Osteoblast (primary cell): ENCODE measurements at regions not wholly inside any gene's neighbourhood (a gene's known extent, or its start where the extent isn't known, plus 50 kb on each side); places are given as distances from the start of the nearest gene placed in this dataset.

Experiments
- DNase-seq: peaks from one replicate; pipeline ENCODE4 v3.0.0; 2011; ENCODE audit warnings: low spot score, mixed read lengths; ENCODE audit not compliant: insufficient read length; ENCODE audit errors: missing footprints
- H2AFZ ChIP-seq: 2 replicates; pipeline ENCODE4 v1.6.0; 2011; ENCODE audit warnings: mild to moderate bottlenecking, low read length
- H3K27ac ChIP-seq: 2 replicates; pipeline ENCODE4 v1.5.1; 2011; ENCODE audit warnings: mild to moderate bottlenecking, low read depth, low read length, moderate library complexity
- H3K27me3 ChIP-seq: 2 replicates; pipeline ENCODE4 v1.6.0; 2012; ENCODE audit warnings: mild to moderate bottlenecking, control low read depth, inconsistent platforms, low read length, moderate library complexity; ENCODE audit not compliant: insufficient read depth
- H3K36me3 ChIP-seq: 2 replicates; pipeline ENCODE4 v1.5.1; 2011; ENCODE audit warnings: mild to moderate bottlenecking, low read length, control low read depth, moderate library complexity; ENCODE audit not compliant: insufficient read depth
- H3K4me1 ChIP-seq: 2 replicates; pipeline ENCODE4 v1.5.1; 2011; ENCODE audit warnings: mild to moderate bottlenecking, low read length, control low read depth, moderate library complexity; ENCODE audit not compliant: insufficient read depth
- H3K4me2 ChIP-seq: 2 replicates; pipeline ENCODE4 v1.6.0; 2011; ENCODE audit warnings: mild to moderate bottlenecking, low read length; ENCODE audit not compliant: insufficient read depth
- H3K4me3 ChIP-seq: fragments of 200-600 bp; sonication (generic); 3 replicates; pipeline ENCODE4 v1.5.1; 2012; ENCODE audit warnings: mild to moderate bottlenecking, low read length, inconsistent platforms; ENCODE audit not compliant: insufficient read depth
- H3K79me2 ChIP-seq: 2 replicates; pipeline ENCODE4 v1.6.0; 2012; ENCODE audit warnings: mild to moderate bottlenecking, low read length, control low read depth, inconsistent platforms; ENCODE audit not compliant: insufficient read depth
- H3K9me3 ChIP-seq: 2 replicates; pipeline ENCODE4 v1.5.1; 2011; ENCODE audit warnings: low read depth, low read length, control low read depth
- H4K20me1 ChIP-seq: 2 replicates; pipeline ENCODE4 v1.6.0; 2012; ENCODE audit warnings: mild to moderate bottlenecking, low read length, control low read depth; ENCODE audit not compliant: insufficient read depth
- TF ChIP-seq, protein P1 (sequence below): IDR thresholded peaks from 2 replicates; pipeline ENCODE4 v1.5.1; 2011; ENCODE audit warnings: mild to moderate bottlenecking, low read depth, low read length, moderate library complexity; ENCODE audit errors: extremely low read depth

DNA sequence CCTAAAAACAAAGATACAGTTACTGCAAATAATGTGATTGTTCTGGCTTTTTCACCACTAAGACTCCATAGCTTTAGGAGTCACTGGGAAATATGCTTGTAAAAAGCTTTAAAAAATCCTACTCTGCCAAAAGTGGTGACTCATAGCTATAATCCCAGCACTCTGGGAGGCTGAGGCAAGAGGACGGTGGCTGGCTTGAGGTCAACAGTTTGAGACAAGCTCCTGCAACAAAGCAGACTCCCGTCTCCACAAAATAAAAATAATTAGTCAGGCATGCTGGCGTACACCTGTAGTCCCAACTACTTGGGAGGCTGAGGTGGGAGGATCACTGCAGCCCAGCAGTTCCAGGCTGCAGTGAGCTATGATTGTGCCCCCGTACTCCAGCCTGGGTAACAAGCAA is 406.4 kb downstream of the HTR1A start:
- Histone ChIP-seq H3K79me2 (no peaks in the 10 kb centered on the region), H3K4me3 (no peak overlapping the region), H3K4me1 (no peaks in the 10 kb centered on the region), H3K27me3 (no peaks in the 10 kb centered on the region), H2AFZ (no peak overlapping the region), H3K36me3 (no peaks in the 10 kb centered on the region), H4K20me1 (no peaks in the 10 kb centered on the region), H3K4me2 (no peak overlapping the region), H3K9me3 (no peaks in the 10 kb centered on the region), H3K27ac (no peak overlapping the region)
- DNase-seq: no peak
- TF ChIP-seq, protein P1, sequence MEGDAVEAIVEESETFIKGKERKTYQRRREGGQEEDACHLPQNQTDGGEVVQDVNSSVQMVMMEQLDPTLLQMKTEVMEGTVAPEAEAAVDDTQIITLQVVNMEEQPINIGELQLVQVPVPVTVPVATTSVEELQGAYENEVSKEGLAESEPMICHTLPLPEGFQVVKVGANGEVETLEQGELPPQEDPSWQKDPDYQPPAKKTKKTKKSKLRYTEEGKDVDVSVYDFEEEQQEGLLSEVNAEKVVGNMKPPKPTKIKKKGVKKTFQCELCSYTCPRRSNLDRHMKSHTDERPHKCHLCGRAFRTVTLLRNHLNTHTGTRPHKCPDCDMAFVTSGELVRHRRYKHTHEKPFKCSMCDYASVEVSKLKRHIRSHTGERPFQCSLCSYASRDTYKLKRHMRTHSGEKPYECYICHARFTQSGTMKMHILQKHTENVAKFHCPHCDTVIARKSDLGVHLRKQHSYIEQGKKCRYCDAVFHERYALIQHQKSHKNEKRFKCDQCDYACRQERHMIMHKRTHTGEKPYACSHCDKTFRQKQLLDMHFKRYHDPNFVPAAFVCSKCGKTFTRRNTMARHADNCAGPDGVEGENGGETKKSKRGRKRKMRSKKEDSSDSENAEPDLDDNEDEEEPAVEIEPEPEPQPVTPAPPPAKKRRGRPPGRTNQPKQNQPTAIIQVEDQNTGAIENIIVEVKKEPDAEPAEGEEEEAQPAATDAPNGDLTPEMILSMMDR: no peak

DNA sequence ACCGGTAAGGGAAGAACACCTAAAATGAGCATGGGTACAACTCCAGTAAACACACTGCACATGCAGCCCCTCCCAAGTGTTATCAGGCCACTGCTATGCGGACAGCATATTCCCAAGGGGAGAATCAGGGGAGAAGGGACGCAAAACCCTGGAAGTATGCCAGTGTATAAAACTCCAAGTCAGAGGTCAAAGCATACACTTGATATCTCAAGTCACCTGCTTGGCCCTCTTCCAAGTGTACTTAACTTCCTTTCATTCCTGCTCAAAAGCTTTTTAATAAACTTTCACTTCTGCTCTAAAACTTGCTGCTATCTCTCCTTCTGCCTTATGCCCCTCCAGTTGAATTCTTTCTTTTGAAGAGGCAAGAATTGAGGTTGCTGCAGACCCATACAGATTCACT is 408.1 kb downstream of the HTR1A start:
- Histone ChIP-seq H3K9me3 (no peaks in the 10 kb centered on the region), H3K36me3 (no peaks in the 10 kb centered on the region), H3K79me2 (no peaks in the 10 kb centered on the region), H3K4me3 (no peak overlapping the region), H2AFZ (no peak overlapping the region), H3K27me3 (no peaks in the 10 kb centered on the region), H3K4me1 (no peaks in the 10 kb centered on the region), H4K20me1 (no peaks in the 10 kb centered on the region), H3K4me2 (no peak overlapping the region), H3K27ac (no peak overlapping the region)
- TF ChIP-seq, protein P1: no peak
- no peak for DNase-seq

DNA sequence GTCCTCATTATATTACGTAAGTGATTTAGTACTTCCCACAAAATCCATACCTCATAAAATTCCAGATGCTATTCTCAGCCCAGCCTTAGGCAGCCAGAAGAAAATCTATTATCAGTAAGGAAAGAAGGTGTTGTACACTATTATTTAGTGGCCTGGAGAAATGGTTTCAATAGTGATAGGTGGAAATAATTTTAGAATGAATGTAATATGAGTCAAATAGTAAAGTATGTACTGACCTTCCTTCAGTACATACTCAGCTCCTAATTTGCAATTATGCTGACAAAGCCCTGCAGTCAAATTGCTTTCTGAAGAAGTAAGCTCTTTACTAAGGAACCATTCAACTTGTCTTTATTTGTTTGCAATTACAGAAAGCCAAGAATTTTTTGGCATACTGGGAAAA is 409.2 kb downstream of the HTR1A start:
- H3K27me3 ChIP-seq: no peaks in the 10 kb centered on the region

DNA sequence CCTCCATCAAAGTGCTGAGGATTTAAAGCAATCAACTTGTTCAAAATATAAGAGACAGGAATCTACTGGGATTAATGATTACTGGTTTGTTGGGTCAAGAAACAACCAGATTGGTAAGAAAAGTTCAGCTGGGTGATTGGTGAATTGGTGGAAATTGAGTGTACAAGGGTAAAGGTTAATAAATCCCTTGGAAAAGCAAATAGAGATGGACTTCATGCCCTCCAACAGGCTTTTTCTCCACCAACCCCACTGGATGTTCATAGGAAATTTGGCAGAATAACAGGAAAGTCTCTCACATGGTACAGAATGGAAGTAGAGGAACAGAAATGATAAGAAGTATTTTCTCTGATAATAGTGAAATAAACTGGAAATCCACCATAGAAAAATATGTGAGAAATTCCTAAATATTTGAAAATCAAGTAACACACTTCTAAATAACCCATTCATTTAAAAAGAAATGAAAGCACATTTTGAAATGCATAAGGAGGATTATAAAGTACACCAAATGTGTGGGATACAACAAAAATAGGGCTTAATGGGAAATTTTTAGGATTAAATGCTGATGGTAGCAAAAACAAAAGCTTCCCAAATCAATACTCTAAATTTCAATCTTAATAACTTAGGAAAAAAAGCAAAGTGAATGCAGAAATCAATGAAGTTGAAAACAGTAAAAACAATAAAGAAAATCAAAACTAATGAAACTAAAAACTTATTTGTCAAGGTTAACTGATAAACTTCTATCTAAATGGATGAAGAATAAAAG is 426.2 kb downstream of the HTR1A start:
- no peak overlapping the region for H3K4me3 ChIP-seq
- H3K4me2 ChIP-seq: no peak overlapping the region
- no peaks in the 10 kb centered on the region for H3K9me3 ChIP-seq
- TF ChIP-seq, protein P1: no peak
- H3K27me3 ChIP-seq: no peaks in the 10 kb centered on the region
- no peaks in the 10 kb centered on the region for H3K79me2 ChIP-seq
- H3K4me1 ChIP-seq: no peaks in the 10 kb centered on the region
- no peaks in the 10 kb centered on the region for H4K20me1 ChIP-seq
- no peaks in the 10 kb centered on the region for H3K36me3 ChIP-seq
- no peak for DNase-seq
- H3K27ac ChIP-seq: no peak overlapping the region
- no peak overlapping the region for H2AFZ ChIP-seq

More for the DNA sequence above, 409.2 kb downstream of the HTR1A start:
- no peak overlapping the region for H2AFZ ChIP-seq
- H3K36me3 ChIP-seq: no peaks in the 10 kb centered on the region
- no peaks in the 10 kb centered on the region for H3K79me2 ChIP-seq
- no peaks in the 10 kb centered on the region for H3K4me1 ChIP-seq
- no peaks in the 10 kb centered on the region for H4K20me1 ChIP-seq
- H3K9me3 ChIP-seq: no peaks in the 10 kb centered on the region
- H3K27ac ChIP-seq: no peak overlapping the region
- TF ChIP-seq, protein P1: no peak
- H3K4me2 ChIP-seq: no peak overlapping the region
- H3K4me3 ChIP-seq: no peak overlapping the region
- DNase-seq: no peak
